ENCODE measurements at regions not wholly inside any gene's neighbourhood (a gene's known extent, or its start where the extent isn't known, plus 50 kb on each side); places are given as distances from the start of the nearest gene placed in this dataset.

- TF ChIP-seq ZNF274 (IDR thresholded peaks at IDR 0.05; ENCODE audit: low read depth, low read length) (no peak), POLR2AphosphoS5 (IDR thresholded peaks at IDR 0.05; ENCODE audit: low read depth, low read length) (no peak), YY1 (IDR thresholded peaks at IDR 0.05; ENCODE audit: extremely low read depth, insufficient replicate concordance, low read depth, low read length) (no peak), EZH2phosphoT487 (IDR thresholded peaks at IDR 0.05; ENCODE audit: borderline replicate concordance) (no peak)
Observed at GRCh38 chr9:3043369-3043768, 199.5 kb upstream of the PUM3 start (continued).

- no peak overlapping the region for H3K9ac ChIP-seq (ENCODE audit: low read length)
- no TSS peak for BruUV-seq (replicated peaks)
- DNase-seq (ENCODE audit: low read depth, low spot score) (no peak), ATAC-seq (no peak)
- ChIA-PET CTCF (no interaction called here), RAD21 (ENCODE audit: low non-redundant PET in 1 of 2, low total read pairs in 2 of 2, uncharacterized antibody in 2 of 2, unreplicated experiment in 2 of 2) (no interaction called here), POLR2A (no interaction called here)
- H3K4me1 ChIP-seq (ENCODE audit: control insufficient read depth in 1 of 2, insufficient read depth in 2 of 2, low read length in 2 of 2), result no peaks in the 10 kb centered on the region
- H3K27ac ChIP-seq (ENCODE audit: low read depth, low read length), result no peak overlapping the region
- TF ChIP-seq POLR2A (IDR thresholded peaks at IDR 0.05; ENCODE audit: borderline replicate concordance, extremely low read depth, insufficient read depth, insufficient read length), result no peak
- no peak for TF ChIP-seq TCF7L2 (IDR thresholded peaks at IDR 0.05; ENCODE audit: borderline replicate concordance, extremely low read depth, insufficient read depth, insufficient read length)
- no peak for TF ChIP-seq EZH2phosphoT487 (IDR thresholded peaks at IDR 0.05; ENCODE audit: borderline replicate concordance)
- TF ChIP-seq SP1 (IDR thresholded peaks at IDR 0.05; ENCODE audit: low read depth), result no peak
- no peak for TF ChIP-seq SIN3A (IDR thresholded peaks at IDR 0.05; ENCODE audit: low read depth)
- no peak for TF ChIP-seq MAX (IDR thresholded peaks at IDR 0.05)
- no peak for TF ChIP-seq CBX3 (IDR thresholded peaks at IDR 0.05; ENCODE audit: low read depth)
- TF ChIP-seq POLR2AphosphoS5 (IDR thresholded peaks at IDR 0.05; ENCODE audit: low read depth, low read length), result no peak
- no peak for TF ChIP-seq CTCF (IDR thresholded peaks at IDR 0.05 in 2 of 3, conservative IDR thresholded peaks at IDR 0.05 in 1 of 3; ENCODE audit: borderline replicate concordance in 1 of 3, insufficient read depth in 1 of 3, low read depth in 2 of 3, low read length in 2 of 3)
- no peak for TF ChIP-seq SRF (IDR thresholded peaks at IDR 0.05; ENCODE audit: low read depth)
- TF ChIP-seq CEBPB (IDR thresholded peaks at IDR 0.05; ENCODE audit: low read depth), result no peak
- no peak for TF ChIP-seq RAD21 (IDR thresholded peaks at IDR 0.05; ENCODE audit: low read depth)
- TF ChIP-seq ZBTB33 (IDR thresholded peaks at IDR 0.05; ENCODE audit: extremely low read depth, insufficient replicate concordance, low read length), result no peak
- TF ChIP-seq EZH2 (IDR thresholded peaks at IDR 0.05), result no peak
- TF ChIP-seq YY1 (IDR thresholded peaks at IDR 0.05; ENCODE audit: extremely low read depth, insufficient replicate concordance, low read depth, low read length), result no peak
- H4K20me1 ChIP-seq (ENCODE audit: insufficient read depth), result no peaks in the 10 kb centered on the region
- no peaks in the 10 kb centered on the region for H3K9me2 ChIP-seq (ENCODE audit: insufficient read depth)
- no peak overlapping the region for H3K4me2 ChIP-seq (ENCODE audit: low read length)
- intact Hi-C loops (cut with micrococcal nuclease), result no loop called here
- H3K27me3 ChIP-seq (ENCODE audit: insufficient read depth, low read length), result peaks cover 5% of the 10 kb centered on the region
- no peak overlapping the region for H3K4me3 ChIP-seq (replicated peaks in 1 of 2; ENCODE audit: low read depth in 1 of 2, low read length in 2 of 2)
- no peaks in the 10 kb centered on the region for H3K9me3 ChIP-seq (ENCODE audit: control insufficient read depth in 1 of 2, insufficient read depth in 1 of 2, low read depth in 1 of 2, low read length in 2 of 2)
- H3K79me2 ChIP-seq (ENCODE audit: insufficient read depth, low read length), result no peaks in the 10 kb centered on the region
- H3K36me3 ChIP-seq (ENCODE audit: control insufficient read depth in 1 of 2, insufficient read depth in 2 of 2, low read length in 2 of 2), result no peaks in the 10 kb centered on the region; a peak in 1 of 4 replicates
- no peak overlapping the region for H2AFZ ChIP-seq (ENCODE audit: low read depth, low read length, poor library complexity, severe bottlenecking)
Observed at GRCh38 chr9:3040761-3041160, 196.9 kb upstream of the PUM3 start.

Measured in HCT116 (cell line).